GM11168 (cell line): ENCODE measurements at regions not wholly inside any gene's neighbourhood (a gene's known extent, or its start where the extent isn't known, plus 50 kb on each side); places are given as distances from the start of the nearest gene placed in this dataset.

Source experiments
- in situ Hi-C: fragments of 300-500 bp; cut with MboI; formaldehyde crosslinking; loops from one replicate; pipeline ENCODE4 v1.12.0; 2022; ENCODE audit warnings: low sequenced_read_pairs; ENCODE audit not compliant: unreplicated experiment

GRCh38 chr3:135840436-135840835 lies 125.1 kb upstream of the PPP2R3A start:
- in situ Hi-C loops = no loop called here

- in situ Hi-C loops = no loop called here
These were observed 121.1 kb upstream of the PPP2R3A start for GRCh38 chr3:135844386-135844785.

GRCh38 chr3:135848051-135848450 lies 117.5 kb upstream of the PPP2R3A start:
- in situ Hi-C loops = no loop called here

- in situ Hi-C loops = no loop called here
These were observed 115.7 kb upstream of the PPP2R3A start for GRCh38 chr3:135849827-135850226.

GRCh38 chr3:135851201-135852081 lies 114.1 kb upstream of the PPP2R3A start:
- in situ Hi-C loops = no loop called here

GRCh38 chr3:135853981-135854380 lies 111.5 kb upstream of the PPP2R3A start:
- in situ Hi-C loops = no loop called here

- in situ Hi-C loops = no loop called here
These were observed 104.8 kb upstream of the PPP2R3A start for GRCh38 chr3:135860761-135861160.

- in situ Hi-C loops = no loop called here
These were observed 103.2 kb upstream of the PPP2R3A start for GRCh38 chr3:135862361-135862760.

- in situ Hi-C loops = no loop called here
These were observed 101.5 kb upstream of the PPP2R3A start for GRCh38 chr3:135864060-135864459.

GRCh38 chr3:135865085-135865484 lies 100.4 kb upstream of the PPP2R3A start:
- in situ Hi-C loops = no loop called here

- in situ Hi-C loops = no loop called here
These were observed 100.0 kb upstream of the PPP2R3A start for GRCh38 chr3:135865553-135865952.

GRCh38 chr3:135867911-135868310 lies 97.6 kb upstream of the PPP2R3A start:
- in situ Hi-C loops = no loop called here

GRCh38 chr3:135868801-135869200 lies 96.7 kb upstream of the PPP2R3A start:
- in situ Hi-C loops = no loop called here

GRCh38 chr3:135869439-135870105 lies 96.0 kb upstream of the PPP2R3A start:
- in situ Hi-C loops = no loop called here

- in situ Hi-C loops = no loop called here
These were observed 94.2 kb upstream of the PPP2R3A start for GRCh38 chr3:135871311-135871710.

- in situ Hi-C loops = no loop called here
These were observed 91.5 kb upstream of the PPP2R3A start for GRCh38 chr3:135874035-135874434.

GRCh38 chr3:135878501-135878900 lies 87.0 kb upstream of the PPP2R3A start:
- in situ Hi-C loops = no loop called here

GRCh38 chr3:135885885-135886284 lies 79.6 kb upstream of the PPP2R3A start:
- in situ Hi-C loops = no loop called here

- in situ Hi-C loops = no loop called here
These were observed 78.3 kb upstream of the PPP2R3A start for GRCh38 chr3:135887220-135887619.

- in situ Hi-C loops = no loop called here
These were observed 76.1 kb upstream of the PPP2R3A start for GRCh38 chr3:135889443-135889842.

- in situ Hi-C loops = no loop called here
These were observed 74.4 kb upstream of the PPP2R3A start for GRCh38 chr3:135891121-135891520.
